D721Med (cell line): ENCODE measurements at regions not wholly inside any gene's neighbourhood (a gene's known extent, or its start where the extent isn't known, plus 50 kb on each side); places are given as distances from the start of the nearest gene placed in this dataset.

Source experiments
- DNase-seq: peaks from one replicate; pipeline ENCODE4 v3.0.0; 2011; ENCODE audit warnings: low spot score; ENCODE audit not compliant: insufficient read length
- FAIRE-seq: peaks from 2 replicates; lab custom pipeline; 2011; peaks lifted over from hg19 to GRCh38; lab: Jason Lieb, UNC
- CTCF ChIP-seq: IDR thresholded peaks from 2 replicates; pipeline ENCODE4 v1.5.1; 2012; ENCODE audit warnings: mild to moderate bottlenecking, control low read depth; ENCODE audit not compliant: insufficient read depth; ENCODE audit errors: missing control alignments

GRCh38 chr5:159536646-159537045 lies 206.4 kb upstream of the IL12B start:
- FAIRE-seq: no peak
- no peak for TF ChIP-seq CTCF
- DNase-seq: no peak

- FAIRE-seq: no peak
- TF ChIP-seq CTCF: no peak
- no peak for DNase-seq
These were observed 209.4 kb upstream of the IL12B start for GRCh38 chr5:159539678-159540077.

- no peak for TF ChIP-seq CTCF
- DNase-seq (no peak), FAIRE-seq (no peak)
These were observed 213.0 kb upstream of the IL12B start for GRCh38 chr5:159543326-159543725.

GRCh38 chr5:159545156-159545555 lies 214.9 kb upstream of the IL12B start:
- TF ChIP-seq CTCF: no peak
- DNase-seq: no peak
- FAIRE-seq: no peak

GRCh38 chr5:159547466-159548195 lies 217.3 kb upstream of the IL12B start:
- no peak for TF ChIP-seq CTCF
- FAIRE-seq: no peak

GRCh38 chr5:159548517-159548916 lies 218.2 kb upstream of the IL12B start:
- FAIRE-seq: no peak
- TF ChIP-seq CTCF: no peak
- DNase-seq: no peak

More at GRCh38 chr5:159547466-159548195, 217.3 kb upstream of the IL12B start:
- no peak for DNase-seq

- no peak for DNase-seq
- no peak for FAIRE-seq
- no peak for TF ChIP-seq CTCF
These were observed 218.8 kb upstream of the IL12B start for GRCh38 chr5:159549046-159549445.
